Central memory CD8-positive, alpha-beta T cell (primary cell): ENCODE measurements at regions not wholly inside any gene's neighbourhood (a gene's known extent, or its start where the extent isn't known, plus 50 kb on each side); places are given as distances from the start of the nearest gene placed in this dataset.

ENCODE experiments used
- ATAC-seq: fragments of 150-1000 bp; cut with Tn5 transposase; replicated peaks from 2 replicates; pipeline ENCODE4 v1.10.0; 2022; ENCODE audit warnings: mild to moderate bottlenecking, moderate FRiP score, moderate number of reproducible peaks; ENCODE audit not compliant: poor library complexity, severe bottlenecking; ENCODE audit errors: extremely low read depth
- DNase-seq, 2 donors: peaks; one replicate each; pipeline ENCODE4 v3.0.0; 2021; ENCODE audit warnings: low spot score in 2 of 2
- H3K27ac Mint-ChIP-seq: one replicate; pipeline ENCODE4 v1.8.0; 2022; ENCODE audit warnings: low read depth, mild to moderate bottlenecking, moderate library complexity, mixed read lengths
- H3K27me3 Mint-ChIP-seq: one replicate; pipeline ENCODE4 v1.8.0; 2022; ENCODE audit warnings: mixed read lengths
- H3K36me3 Mint-ChIP-seq: one replicate; pipeline ENCODE4 v1.8.0; 2022; ENCODE audit warnings: mild to moderate bottlenecking, moderate library complexity, mixed read lengths; ENCODE audit not compliant: insufficient read depth
- H3K4me1 Mint-ChIP-seq: one replicate; pipeline ENCODE4 v1.8.0; 2022; ENCODE audit warnings: mixed read lengths
- H3K4me3 Mint-ChIP-seq: one replicate; pipeline ENCODE4 v1.8.0; 2022; ENCODE audit warnings: mild to moderate bottlenecking, moderate library complexity, mixed read lengths
- H3K9me3 Mint-ChIP-seq: one replicate; pipeline ENCODE4 v1.8.0; 2022; ENCODE audit warnings: mixed read lengths

GRCh38 chr2:103880081-103880834 is 973.7 kb upstream of the POU3F3 start:
- Mint-ChIP-seq H3K9me3 (peaks cover 1% of the 10 kb centered on the region), H3K27ac (no peak overlapping the region), H3K4me3 (no peak overlapping the region), H3K27me3 (no peaks in the 10 kb centered on the region), H3K4me1 (no peaks in the 10 kb centered on the region), H3K36me3 (no peaks in the 10 kb centered on the region)
- no peak for ATAC-seq
- no peak for DNase-seq

- no peak for DNase-seq
- no peaks in the 10 kb centered on the region for H3K27me3 Mint-ChIP-seq
- H3K9me3 Mint-ChIP-seq = peaks cover 9% of the 10 kb centered on the region
- H3K4me1 Mint-ChIP-seq = no peaks in the 10 kb centered on the region
- no peak overlapping the region for H3K4me3 Mint-ChIP-seq
- no peak for ATAC-seq
- no peak overlapping the region for H3K27ac Mint-ChIP-seq
- no peaks in the 10 kb centered on the region for H3K36me3 Mint-ChIP-seq
Measured at GRCh38 chr2:103887625-103888024, 966.3 kb upstream of the POU3F3 start.

- H3K4me1 Mint-ChIP-seq = no peaks in the 10 kb centered on the region
- no peak overlapping the region for H3K27ac Mint-ChIP-seq
- peaks cover 1% of the 10 kb centered on the region for H3K36me3 Mint-ChIP-seq
- DNase-seq = no peak
- H3K9me3 Mint-ChIP-seq = peaks cover 6% of the 10 kb centered on the region
- ATAC-seq = no peak
- H3K27me3 Mint-ChIP-seq = no peaks in the 10 kb centered on the region
- H3K4me3 Mint-ChIP-seq = no peak overlapping the region
Measured at GRCh38 chr2:103896182-103896581, 957.7 kb upstream of the POU3F3 start.

- Mint-ChIP-seq H3K9me3 (peaks cover 12% of the 10 kb centered on the region), H3K4me3 (no peak overlapping the region), H3K27ac (no peak overlapping the region), H3K4me1 (no peaks in the 10 kb centered on the region), H3K36me3 (peaks cover 1% of the 10 kb centered on the region), H3K27me3 (no peaks in the 10 kb centered on the region)
- ATAC-seq = no peak
- DNase-seq = no peak
Measured at GRCh38 chr2:103898561-103898960, 955.4 kb upstream of the POU3F3 start.

GRCh38 chr2:103902347-103902746 is 951.6 kb upstream of the POU3F3 start:
- no peak for DNase-seq
- Mint-ChIP-seq H3K36me3 (peaks cover 1% of the 10 kb centered on the region), H3K27me3 (no peaks in the 10 kb centered on the region), H3K4me3 (no peak overlapping the region), H3K27ac (no peak overlapping the region), H3K9me3 (peaks cover 12% of the 10 kb centered on the region), H3K4me1 (no peaks in the 10 kb centered on the region)
- ATAC-seq = no peak

GRCh38 chr2:103921161-103921560 is 932.8 kb upstream of the POU3F3 start:
- no peaks in the 10 kb centered on the region for H3K36me3 Mint-ChIP-seq

GRCh38 chr2:103942199-103942598 is 911.7 kb upstream of the POU3F3 start:
- no peak overlapping the region for H3K4me3 Mint-ChIP-seq
- no peak for ATAC-seq
- no peaks in the 10 kb centered on the region for H3K4me1 Mint-ChIP-seq
- peaks cover 16% of the 10 kb centered on the region for H3K9me3 Mint-ChIP-seq
- H3K36me3 Mint-ChIP-seq = no peaks in the 10 kb centered on the region
- H3K27me3 Mint-ChIP-seq = no peaks in the 10 kb centered on the region
- no peak for DNase-seq
- H3K27ac Mint-ChIP-seq = no peak overlapping the region

More at GRCh38 chr2:103921161-103921560, 932.8 kb upstream of the POU3F3 start:
- H3K9me3 Mint-ChIP-seq = peaks cover 41% of the 10 kb centered on the region
- no peak for DNase-seq
- ATAC-seq = no peak
- no peaks in the 10 kb centered on the region for H3K27me3 Mint-ChIP-seq
- no peak overlapping the region for H3K4me3 Mint-ChIP-seq
- no peaks in the 10 kb centered on the region for H3K4me1 Mint-ChIP-seq
- no peak overlapping the region for H3K27ac Mint-ChIP-seq

GRCh38 chr2:103945083-103945482 is 908.8 kb upstream of the POU3F3 start:
- H3K4me1 Mint-ChIP-seq = no peaks in the 10 kb centered on the region
- DNase-seq (no peak), ATAC-seq (no peak)
- no peak overlapping the region for H3K4me3 Mint-ChIP-seq
- no peak overlapping the region for H3K27ac Mint-ChIP-seq
- H3K27me3 Mint-ChIP-seq = no peaks in the 10 kb centered on the region
- no peaks in the 10 kb centered on the region for H3K36me3 Mint-ChIP-seq
- H3K9me3 Mint-ChIP-seq = peaks cover 18% of the 10 kb centered on the region

GRCh38 chr2:103959174-103960128 is 894.5 kb upstream of the POU3F3 start:
- no peaks in the 10 kb centered on the region for H3K36me3 Mint-ChIP-seq
- H3K9me3 Mint-ChIP-seq = peaks cover 30% of the 10 kb centered on the region
- H3K4me3 Mint-ChIP-seq = no peak overlapping the region
- H3K27me3 Mint-ChIP-seq = no peaks in the 10 kb centered on the region
- ATAC-seq (no peak), DNase-seq (no peak)
- no peak overlapping the region for H3K27ac Mint-ChIP-seq
- H3K4me1 Mint-ChIP-seq = no peaks in the 10 kb centered on the region

- H3K27ac Mint-ChIP-seq = no peak overlapping the region
- no peaks in the 10 kb centered on the region for H3K4me1 Mint-ChIP-seq
- no peak for ATAC-seq
- H3K36me3 Mint-ChIP-seq = no peaks in the 10 kb centered on the region
- H3K27me3 Mint-ChIP-seq = no peaks in the 10 kb centered on the region
- DNase-seq = no peak
- H3K9me3 Mint-ChIP-seq = peaks cover 32% of the 10 kb centered on the region
- H3K4me3 Mint-ChIP-seq = no peak overlapping the region
Measured at GRCh38 chr2:103960129-103960513, 893.8 kb upstream of the POU3F3 start.

GRCh38 chr2:103960951-103961350 is 893.0 kb upstream of the POU3F3 start:
- Mint-ChIP-seq H3K36me3 (no peaks in the 10 kb centered on the region), H3K4me3 (no peak overlapping the region), H3K9me3 (peaks cover 32% of the 10 kb centered on the region), H3K27me3 (no peaks in the 10 kb centered on the region), H3K27ac (no peak overlapping the region), H3K4me1 (no peaks in the 10 kb centered on the region)
- DNase-seq (no peak), ATAC-seq (no peak)

- no peak for ATAC-seq
- Mint-ChIP-seq H3K9me3 (peaks cover 24% of the 10 kb centered on the region), H3K4me3 (no peak overlapping the region), H3K36me3 (no peaks in the 10 kb centered on the region), H3K27me3 (no peaks in the 10 kb centered on the region), H3K27ac (no peak overlapping the region), H3K4me1 (no peaks in the 10 kb centered on the region)
- DNase-seq = no peak
Measured at GRCh38 chr2:103961862-103962261, 892.1 kb upstream of the POU3F3 start.

GRCh38 chr2:103962670-103963069 is 891.2 kb upstream of the POU3F3 start:
- no peak for DNase-seq
- Mint-ChIP-seq H3K36me3 (no peaks in the 10 kb centered on the region), H3K9me3 (peaks cover 29% of the 10 kb centered on the region), H3K4me3 (no peak overlapping the region), H3K27me3 (no peaks in the 10 kb centered on the region), H3K4me1 (no peaks in the 10 kb centered on the region), H3K27ac (no peak overlapping the region)
- ATAC-seq = no peak
